CD14-positive monocyte (primary cell): ENCODE measurements at regions not wholly inside any gene's neighbourhood (a gene's known extent, or its start where the extent isn't known, plus 50 kb on each side); places are given as distances from the start of the nearest gene placed in this dataset.

Source experiments
- DNase-seq, 3 donors: peaks; one replicate each; pipeline ENCODE4 v3.0.0-alpha.2; 2011 to 2022
- H2AFZ ChIP-seq: 2 replicates; pipeline ENCODE4 v1.6.0; 2012; ENCODE audit warnings: mild to moderate bottlenecking, low read depth, low read length, inconsistent platforms; ENCODE audit not compliant: insufficient read depth, poor library complexity, severe bottlenecking
- H3K27ac ChIP-seq, 2 donors: 1 replicate in 1 of 2; 2 replicates in 1 of 2; pipeline ENCODE4 v1.5.1; 2012 to 2013; ENCODE audit warnings: low read length in 2 of 2, control low read depth in 1 of 2, inconsistent platforms in 1 of 2, low read depth in 1 of 2, mild to moderate bottlenecking in 1 of 2
- H3K27me3 ChIP-seq, 2 donors: one replicate each; pipeline versions ENCODE4 v1.6.0 to v1.6.1; 2011 to 2013; ENCODE audit warnings: low read length in 2 of 2; ENCODE audit not compliant: control insufficient read depth in 2 of 2, insufficient read depth in 2 of 2
- H3K36me3 ChIP-seq, 2 donors: replicated peaks in 1 of 2; 1 replicate in 1 of 2; 2 replicates in 1 of 2; pipeline versions ENCODE4 v1.5.1 to v1.6.1; 2012 to 2013; ENCODE audit warnings: low read length in 2 of 2, control low read depth in 1 of 2, inconsistent platforms in 1 of 2, mild to moderate bottlenecking in 1 of 2; ENCODE audit not compliant: insufficient read depth in 2 of 2, control insufficient read depth in 1 of 2
- H3K4me1 ChIP-seq, 2 donors: 1 replicate in 1 of 2; 2 replicates in 1 of 2; pipeline versions ENCODE4 v1.5.1 to v1.6.1; 2012 to 2013; ENCODE audit warnings: low read length in 2 of 2, control low read depth in 1 of 2, inconsistent platforms in 1 of 2, mild to moderate bottlenecking in 1 of 2, moderate library complexity in 1 of 2; ENCODE audit not compliant: insufficient read depth in 2 of 2, control insufficient read depth in 1 of 2
- H3K4me2 ChIP-seq: replicated peaks from 2 replicates; pipeline ENCODE3; 2012; ENCODE audit warnings: low read length, moderate library complexity, mild to moderate bottlenecking; ENCODE audit not compliant: poor library complexity, severe bottlenecking; ENCODE audit errors: extremely low read depth
- H3K4me3 ChIP-seq, 3 experiments: fragments of 200-600 bp in 1 of 3; sonication (generic) in 1 of 3; replicated peaks in 1 of 3; 1 replicate in 2 of 3; 2 replicates in 1 of 3; pipeline ENCODE4 v1.5.1; 2011 to 2013; ENCODE audit warnings: low read length in 3 of 3, mild to moderate bottlenecking in 3 of 3, control low read depth in 2 of 3, low read depth in 2 of 3, inconsistent platforms in 1 of 3, moderate library complexity in 1 of 3
- H3K79me2 ChIP-seq: 2 replicates; pipeline ENCODE4 v1.6.0; 2012; ENCODE audit warnings: mild to moderate bottlenecking, control low read depth, inconsistent platforms, low read length, moderate library complexity; ENCODE audit not compliant: insufficient read depth
- H3K9ac ChIP-seq: 2 replicates; pipeline ENCODE4 v1.6.0; 2017; ENCODE audit warnings: low read length, mild to moderate bottlenecking; ENCODE audit not compliant: insufficient read depth, poor library complexity, severe bottlenecking
- H3K9me3 ChIP-seq, 2 donors: replicated peaks in 1 of 2; 1 replicate in 1 of 2; 2 replicates in 1 of 2; pipeline versions ENCODE4 v1.5.1 to v1.6.1; 2012 to 2013; ENCODE audit warnings: low read length in 2 of 2, control low read depth in 1 of 2; ENCODE audit not compliant: control insufficient read depth in 1 of 2, insufficient read depth in 1 of 2
- H4K20me1 ChIP-seq: 2 replicates; pipeline ENCODE4 v1.6.0; 2012; ENCODE audit warnings: mild to moderate bottlenecking, low read length, control low read depth, moderate library complexity; ENCODE audit not compliant: insufficient read depth
- H3K27ac Mint-ChIP-seq, 7 donors: one replicate each; pipeline ENCODE4 v1.8.0; 2020; ENCODE audit warnings: mild to moderate bottlenecking in 7 of 7, mixed read lengths in 7 of 7, moderate library complexity in 6 of 7, inconsistent platforms in 2 of 7
- H3K27me3 Mint-ChIP-seq, 3 donors: one replicate each; pipeline ENCODE4 v1.8.0; 2021 to 2022; ENCODE audit warnings: low read depth in 3 of 3, mild to moderate bottlenecking in 3 of 3, mixed read lengths in 3 of 3, moderate library complexity in 3 of 3, inconsistent platforms in 1 of 3
- H3K36me3 Mint-ChIP-seq, 2 donors: one replicate each; pipeline ENCODE4 v1.8.0; 2020; ENCODE audit warnings: mixed read lengths in 2 of 2, inconsistent platforms in 1 of 2, mild to moderate bottlenecking in 1 of 2
- H3K4me1 Mint-ChIP-seq: one replicate; pipeline ENCODE4 v1.8.0; 2020; ENCODE audit warnings: mild to moderate bottlenecking, mixed read lengths
- H3K4me3 Mint-ChIP-seq, 2 donors: one replicate each; pipeline ENCODE4 v1.8.0; 2020; ENCODE audit warnings: mild to moderate bottlenecking in 2 of 2, mixed read lengths in 2 of 2, moderate library complexity in 1 of 2
- H3K9me3 Mint-ChIP-seq, 7 donors: one replicate each; pipeline ENCODE4 v1.8.0; 2020 to 2022; ENCODE audit warnings: mixed read lengths in 7 of 7, mild to moderate bottlenecking in 6 of 7, moderate library complexity in 6 of 7, inconsistent platforms in 2 of 7
- WGBS: methylation state at CpG from one replicate; pipeline ENCODE4 v1.1.5; 2013; ENCODE audit warnings: missing lambda C conversion rate; ENCODE audit not compliant: insufficient coverage; 5-methylcytosine and 5-hydroxymethylcytosine counted together
- intact Hi-C, 2 donors: fragments of 100-400 bp; cut with micrococcal nuclease; formaldehyde crosslinking; loops; one replicate each; pipeline versions ENCODE4 v1.15.0 to v1.15.1; 2023
- TF ChIP-seq, protein P1 (sequence below): fragments of 200-600 bp; IDR thresholded peaks from one replicate; pipeline ENCODE4 v1.8.0; 2022; ENCODE audit warnings: antibody characterized with exemption, mild to moderate bottlenecking

DNA sequence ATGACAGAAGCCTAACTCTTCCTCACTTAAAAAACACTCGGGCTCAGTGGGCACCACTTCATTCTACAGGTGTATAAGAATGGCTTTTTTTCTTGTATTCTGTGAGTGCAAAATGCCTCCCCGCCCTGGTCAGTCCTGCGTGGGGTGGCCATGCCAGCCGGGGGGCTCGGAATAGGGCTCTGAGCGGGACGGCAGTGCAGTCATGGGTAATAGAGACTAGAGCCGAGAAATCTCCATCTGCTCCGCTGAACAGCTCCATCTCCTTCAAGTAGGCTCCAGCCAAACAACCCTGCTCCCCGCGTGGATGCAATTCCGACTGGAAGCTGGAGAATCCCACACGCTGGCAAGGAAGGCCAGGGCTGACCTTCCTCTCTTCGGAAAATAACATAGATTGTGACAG lies 317.0 kb upstream of the IRX4 start:
- Mint-ChIP-seq H3K4me3 (no peak overlapping the region), H3K36me3 (no peaks in the 10 kb centered on the region), H3K27ac (no peak overlapping the region), H3K9me3 (peaks cover 3 to 13% (median 11%) of the 10 kb centered on the region in 7 donors), H3K4me1 (no peaks in the 10 kb centered on the region), H3K27me3 (peaks cover 0 to 4% (median 1%) of the 10 kb centered on the region in 3 donors)
- H3K27ac ChIP-seq = no peak overlapping the region
- no peaks in the 10 kb centered on the region for H3K27me3 ChIP-seq
- H3K36me3 ChIP-seq = no peaks in the 10 kb centered on the region
- TF ChIP-seq, protein P1, sequence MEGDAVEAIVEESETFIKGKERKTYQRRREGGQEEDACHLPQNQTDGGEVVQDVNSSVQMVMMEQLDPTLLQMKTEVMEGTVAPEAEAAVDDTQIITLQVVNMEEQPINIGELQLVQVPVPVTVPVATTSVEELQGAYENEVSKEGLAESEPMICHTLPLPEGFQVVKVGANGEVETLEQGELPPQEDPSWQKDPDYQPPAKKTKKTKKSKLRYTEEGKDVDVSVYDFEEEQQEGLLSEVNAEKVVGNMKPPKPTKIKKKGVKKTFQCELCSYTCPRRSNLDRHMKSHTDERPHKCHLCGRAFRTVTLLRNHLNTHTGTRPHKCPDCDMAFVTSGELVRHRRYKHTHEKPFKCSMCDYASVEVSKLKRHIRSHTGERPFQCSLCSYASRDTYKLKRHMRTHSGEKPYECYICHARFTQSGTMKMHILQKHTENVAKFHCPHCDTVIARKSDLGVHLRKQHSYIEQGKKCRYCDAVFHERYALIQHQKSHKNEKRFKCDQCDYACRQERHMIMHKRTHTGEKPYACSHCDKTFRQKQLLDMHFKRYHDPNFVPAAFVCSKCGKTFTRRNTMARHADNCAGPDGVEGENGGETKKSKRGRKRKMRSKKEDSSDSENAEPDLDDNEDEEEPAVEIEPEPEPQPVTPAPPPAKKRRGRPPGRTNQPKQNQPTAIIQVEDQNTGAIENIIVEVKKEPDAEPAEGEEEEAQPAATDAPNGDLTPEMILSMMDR = no peak
- no peak overlapping the region for H3K4me2 ChIP-seq
- no peaks in the 10 kb centered on the region for H3K79me2 ChIP-seq
- H3K9me3 ChIP-seq = peaks cover 0 to 11% of the 10 kb centered on the region in 2 donors
- no peak overlapping the region for H3K4me3 ChIP-seq
- intact Hi-C loops = no loop called here
- H4K20me1 ChIP-seq = no peaks in the 10 kb centered on the region
- H3K4me1 ChIP-seq = no peaks in the 10 kb centered on the region
- DNase-seq = no peak
- no peak overlapping the region for H2AFZ ChIP-seq
- 86% methylated on average over 6 of the region's 14 CpGs for WGBS
- H3K9ac ChIP-seq = no peak overlapping the region

DNA sequence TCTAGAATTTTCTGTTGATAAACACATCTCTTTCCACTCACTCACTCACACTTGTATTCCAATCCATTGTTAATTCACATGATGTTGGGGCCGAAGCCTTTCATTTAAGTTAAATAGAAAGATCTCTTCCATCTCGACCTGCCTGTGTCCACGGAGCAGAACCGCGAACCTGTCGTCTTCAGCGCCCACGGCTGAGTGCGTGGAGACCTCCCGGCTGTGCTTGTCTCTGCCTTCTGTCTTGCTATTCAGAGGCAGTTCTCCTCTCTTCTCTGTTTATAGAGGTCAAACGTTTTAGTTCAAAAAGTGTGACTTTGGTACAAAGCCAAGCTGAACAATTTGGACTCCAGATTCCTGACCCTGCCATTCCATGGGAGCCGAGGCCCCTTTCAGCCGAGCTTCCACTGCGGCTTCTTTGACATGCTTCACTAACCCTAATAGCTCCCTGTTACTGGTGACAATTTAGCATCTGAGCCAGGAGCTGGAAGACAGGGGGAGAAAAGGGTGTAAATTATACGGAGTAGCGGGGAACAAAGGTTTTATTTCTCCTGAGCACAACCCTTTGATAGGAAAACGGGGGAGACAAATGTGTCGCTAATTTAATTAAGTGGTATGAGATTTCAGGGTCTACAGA lies 314.4 kb upstream of the IRX4 start:
- Mint-ChIP-seq H3K9me3 (peaks cover 5 to 13% (median 9%) of the 10 kb centered on the region in 7 donors), H3K4me3 (no peak overlapping the region), H3K36me3 (no peaks in the 10 kb centered on the region), H3K27me3 (peaks cover 0 to 3% (median 1%) of the 10 kb centered on the region in 3 donors), H3K4me1 (no peaks in the 10 kb centered on the region), H3K27ac (no peak overlapping the region)
- Histone ChIP-seq H3K9me3 (peaks cover 0 to 11% of the 10 kb centered on the region in 2 donors), H3K4me3 (no peak overlapping the region), H4K20me1 (no peaks in the 10 kb centered on the region), H3K36me3 (no peaks in the 10 kb centered on the region), H2AFZ (no peak overlapping the region), H3K27ac (no peak overlapping the region), H3K27me3 (no peaks in the 10 kb centered on the region), H3K4me1 (no peaks in the 10 kb centered on the region), H3K9ac (no peak overlapping the region), H3K4me2 (no peak overlapping the region), H3K79me2 (no peaks in the 10 kb centered on the region)
- no peak for DNase-seq
- TF ChIP-seq, protein P1 = no peak
- intact Hi-C loops = no loop called here
- 69% methylated on average over 5 of the region's 18 CpGs for WGBS
